ENCODE measurements at regions not wholly inside any gene's neighbourhood (a gene's known extent, or its start where the extent isn't known, plus 50 kb on each side); places are given as distances from the start of the nearest gene placed in this dataset.

GRCh38 chr10:21249435-21249834 lies 276.0 kb downstream of the SKIDA1 start:
- Mint-ChIP-seq H3K27me3 (peaks cover 3% of the 10 kb centered on the region), H3K27ac (no peak overlapping the region), H3K4me3 (no peak overlapping the region), H3K9me3 (no peaks in the 10 kb centered on the region), H3K36me3 (ENCODE audit: low read depth) (no peaks in the 10 kb centered on the region), H3K4me1 (ENCODE audit: low read depth) (no peaks in the 10 kb centered on the region)
- POLR2A ChIA-PET, result no interaction called here
- TF ChIP-seq CTCF (IDR thresholded peaks at IDR 0.05), result no peak
- DNase-seq (no peak), ATAC-seq (no peak)
- intact Hi-C loops (cut with micrococcal nuclease), result no loop called here
- CTCF ChIA-PET, result no interaction called here

- ChIA-PET CTCF (no interaction called here), POLR2A (no interaction called here)
- Mint-ChIP-seq H3K4me1 (ENCODE audit: low read depth) (no peaks in the 10 kb centered on the region), H3K9me3 (no peaks in the 10 kb centered on the region), H3K36me3 (ENCODE audit: low read depth) (no peaks in the 10 kb centered on the region), H3K27me3 (peaks cover 1% of the 10 kb centered on the region), H3K4me3 (no peak overlapping the region), H3K27ac (no peak overlapping the region)
- intact Hi-C loops (cut with micrococcal nuclease), result no loop called here
- DNase-seq (no peak), ATAC-seq (no peak)
- TF ChIP-seq CTCF (IDR thresholded peaks at IDR 0.05), result no peak
Observed at GRCh38 chr10:21247592-21247991, 277.9 kb downstream of the SKIDA1 start.

- H3K4me3 Mint-ChIP-seq, result no peak overlapping the region
- H3K27ac Mint-ChIP-seq, result no peak overlapping the region
- no peaks in the 10 kb centered on the region for H3K9me3 Mint-ChIP-seq
- ATAC-seq, result no peak
- H3K4me1 Mint-ChIP-seq (ENCODE audit: low read depth), result no peaks in the 10 kb centered on the region
- TF ChIP-seq CTCF (IDR thresholded peaks at IDR 0.05), result no peak
- H3K27me3 Mint-ChIP-seq, result peaks cover 1% of the 10 kb centered on the region
- intact Hi-C loops (cut with micrococcal nuclease), result no loop called here
- ChIA-PET CTCF (no interaction called here), POLR2A (no interaction called here)
- H3K36me3 Mint-ChIP-seq (ENCODE audit: low read depth), result no peaks in the 10 kb centered on the region
- DNase-seq, result no peak
Observed at GRCh38 chr10:21246178-21246577, 279.3 kb downstream of the SKIDA1 start.

- ChIA-PET CTCF (no interaction called here), POLR2A (no interaction called here)
- DNase-seq (no peak), ATAC-seq (no peak)
- Mint-ChIP-seq H3K36me3 (ENCODE audit: low read depth) (no peaks in the 10 kb centered on the region), H3K27ac (no peak overlapping the region), H3K4me1 (ENCODE audit: low read depth) (no peaks in the 10 kb centered on the region), H3K27me3 (peaks cover 3% of the 10 kb centered on the region), H3K9me3 (no peaks in the 10 kb centered on the region), H3K4me3 (no peak overlapping the region)
- intact Hi-C loops (cut with micrococcal nuclease), result no loop called here
- no peak for TF ChIP-seq CTCF (IDR thresholded peaks at IDR 0.05)
Observed at GRCh38 chr10:21243748-21244257, 281.7 kb downstream of the SKIDA1 start.

GRCh38 chr10:21242915-21243314 lies 282.6 kb downstream of the SKIDA1 start:
- no peaks in the 10 kb centered on the region for H3K4me1 Mint-ChIP-seq (ENCODE audit: low read depth)
- DNase-seq (no peak), ATAC-seq (no peak)
- H3K36me3 Mint-ChIP-seq (ENCODE audit: low read depth), result no peaks in the 10 kb centered on the region
- no peak for TF ChIP-seq CTCF (IDR thresholded peaks at IDR 0.05)
- ChIA-PET POLR2A (no interaction called here), CTCF (no interaction called here)
- H3K27ac Mint-ChIP-seq, result no peak overlapping the region
- peaks cover 3% of the 10 kb centered on the region for H3K27me3 Mint-ChIP-seq
- no peak overlapping the region for H3K4me3 Mint-ChIP-seq
- intact Hi-C loops (cut with micrococcal nuclease), result no loop called here
- no peaks in the 10 kb centered on the region for H3K9me3 Mint-ChIP-seq
